SH-SY5Y (cell line): ENCODE measurements at regions not wholly inside any gene's neighbourhood (a gene's known extent, or its start where the extent isn't known, plus 50 kb on each side); places are given as distances from the start of the nearest gene placed in this dataset.

Experiments used
- GATA2 ChIP-seq: IDR thresholded peaks from 2 replicates; pipeline ENCODE4 v1.6.1; 2011; ENCODE audit warnings: mild to moderate bottlenecking, low read depth, low read length
- GATA3 ChIP-seq: IDR thresholded peaks from 2 replicates; pipeline ENCODE4 v1.6.1; 2011; ENCODE audit warnings: low read depth, mild to moderate bottlenecking, low read length, moderate library complexity

DNA sequence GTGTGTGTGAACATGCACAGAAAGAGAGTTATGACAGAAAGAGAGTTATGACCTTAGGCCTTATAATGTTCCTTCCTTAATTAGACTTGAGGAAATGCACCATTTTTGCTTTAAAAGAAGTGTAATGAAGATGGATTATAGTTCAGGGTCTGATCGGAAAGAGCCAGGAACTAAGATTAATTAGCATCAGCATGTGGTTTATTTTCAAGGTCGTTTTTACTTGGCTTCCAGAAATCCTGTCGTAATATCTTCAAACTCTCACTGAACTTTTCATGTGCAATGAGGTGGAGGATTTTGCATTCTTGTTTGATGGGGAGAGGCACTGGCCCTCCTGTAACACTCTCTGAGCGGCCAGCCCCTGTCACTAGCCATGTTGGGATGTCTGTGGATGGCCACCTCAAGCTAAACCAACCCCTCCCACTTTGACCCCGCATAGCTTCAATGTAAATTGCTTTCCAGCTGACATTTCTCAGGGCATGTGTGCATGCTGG is 116.8 kb downstream of the CDC5L start:
- TF ChIP-seq GATA2 = no peak
- TF ChIP-seq GATA3 = no peak
